WTC11 (cell line): ENCODE measurements at regions not wholly inside any gene's neighbourhood (a gene's known extent, or its start where the extent isn't known, plus 50 kb on each side); places are given as distances from the start of the nearest gene placed in this dataset.

ENCODE experiments used
- ATAC-seq: fragments of 200-7000 bp; cut with Tn5 transposase; 2 replicates; pipeline ENCODE4 v1.10.0; 2021; ENCODE audit warnings: mild to moderate bottlenecking, moderate library complexity
- CTCF ChIA-PET: fragments of 300-600 bp; sonication (Branson Sonifier 250); formaldehyde crosslinking; loops from one replicate; lab custom pipeline; 2021; ENCODE audit warnings: antibody characterized with exemption; lab: Charles Lee
- POLR2A ChIA-PET: fragments of 350-600 bp; sonication (Branson Sonifier 250); formaldehyde crosslinking; loops from one replicate; lab custom pipeline; 2021; ENCODE audit warnings: antibody characterized with exemption; lab: Charles Lee
- DNase-seq: peaks from one replicate; pipeline ENCODE4 v3.0.0; 2021; ENCODE audit warnings: low spot score
- H3K27ac Mint-ChIP-seq: 2 replicates; pipeline ENCODE4 v1.8.0; 2021; ENCODE audit warnings: mixed read lengths
- H3K27me3 Mint-ChIP-seq: 2 replicates; pipeline ENCODE4 v1.8.0; 2021; ENCODE audit warnings: low read depth, mild to moderate bottlenecking, moderate library complexity, mixed read lengths
- H3K36me3 Mint-ChIP-seq: 2 replicates; pipeline ENCODE4 v1.8.0; 2021; ENCODE audit warnings: mixed read lengths
- H3K4me1 Mint-ChIP-seq: 2 replicates; pipeline ENCODE4 v1.8.0; 2022; ENCODE audit warnings: mixed read lengths
- H3K4me3 Mint-ChIP-seq: 2 replicates; pipeline ENCODE4 v1.8.0; 2021; ENCODE audit warnings: mild to moderate bottlenecking, moderate library complexity, mixed read lengths
- H3K9me3 Mint-ChIP-seq: 2 replicates; pipeline ENCODE4 v1.8.0; 2021; ENCODE audit warnings: mixed read lengths
- CREM ChIP-seq: sonication (generic); formaldehyde crosslinking; IDR thresholded peaks from 2 replicates; pipeline ENCODE4 v1.8.1; 2022; ENCODE audit warnings: mild to moderate bottlenecking, missing genetic modification reagents, moderate library complexity
- EMX1 ChIP-seq: fragments of 250-450 bp; sonication (Bioruptor Pico); IDR thresholded peaks from 2 replicates; pipeline ENCODE4 v1.8.0; 2021; ENCODE audit warnings: mild to moderate bottlenecking
- ETV6 ChIP-seq: sonication (generic); formaldehyde crosslinking; IDR thresholded peaks from 2 replicates; pipeline ENCODE4 v1.8.1; 2022; ENCODE audit warnings: mild to moderate bottlenecking, missing genetic modification reagents
- IRF2 ChIP-seq: sonication (generic); formaldehyde crosslinking; IDR thresholded peaks from 2 replicates; pipeline ENCODE4 v1.8.0; 2022; ENCODE audit warnings: low read depth, missing genetic modification reagents, borderline replicate concordance
- OVOL2 ChIP-seq: fragments of 250-450 bp; sonication (Bioruptor Pico); IDR thresholded peaks from 2 replicates; pipeline ENCODE4 v1.9.0; 2021; ENCODE audit warnings: mild to moderate bottlenecking, borderline replicate concordance
- PRRX2 ChIP-seq: fragments of 250-450 bp; sonication (Bioruptor Pico); IDR thresholded peaks from 2 replicates; pipeline ENCODE4 v1.8.0; 2021; ENCODE audit warnings: mild to moderate bottlenecking
- RELA ChIP-seq: sonication (generic); formaldehyde crosslinking; IDR thresholded peaks from 2 replicates; pipeline ENCODE4 v1.8.1; 2022; ENCODE audit warnings: missing genetic modification reagents, mild to moderate bottlenecking, borderline replicate concordance
- RORB ChIP-seq: fragments of 250-450 bp; sonication (Bioruptor Pico); IDR thresholded peaks from 2 replicates; pipeline ENCODE4 v1.9.0; 2021; ENCODE audit warnings: mild to moderate bottlenecking
- SMAD3 ChIP-seq: sonication (generic); formaldehyde crosslinking; IDR thresholded peaks from 2 replicates; pipeline ENCODE4 v1.8.0; 2022; ENCODE audit warnings: missing genetic modification reagents, mild to moderate bottlenecking, borderline replicate concordance
- SMAD4 ChIP-seq: sonication (generic); formaldehyde crosslinking; IDR thresholded peaks from 2 replicates; pipeline ENCODE4 v1.8.0; 2022; ENCODE audit warnings: mild to moderate bottlenecking, missing genetic modification reagents
- SOX15 ChIP-seq: fragments of 250-450 bp; sonication (Bioruptor Pico); IDR thresholded peaks from 2 replicates; pipeline ENCODE4 v1.9.0; 2021; ENCODE audit warnings: mild to moderate bottlenecking
- SP1 ChIP-seq: sonication (generic); formaldehyde crosslinking; conservative IDR thresholded peaks from 2 replicates; pipeline ENCODE4 v1.8.1; 2022; ENCODE audit warnings: missing genetic modification reagents
- TEAD4 ChIP-seq: sonication (generic); formaldehyde crosslinking; IDR thresholded peaks from 2 replicates; pipeline ENCODE4 v1.8.0; 2022; ENCODE audit warnings: mild to moderate bottlenecking, missing genetic modification reagents
- ZNF263 ChIP-seq: sonication (generic); formaldehyde crosslinking; IDR thresholded peaks from 2 replicates; pipeline ENCODE4 v1.8.1; 2022; ENCODE audit warnings: low read depth, mild to moderate bottlenecking, moderate library complexity, missing genetic modification reagents
- ZNF671 ChIP-seq: fragments of 250-450 bp; sonication (Bioruptor Pico); IDR thresholded peaks from 2 replicates; pipeline ENCODE4 v1.8.0; 2021; ENCODE audit warnings: mild to moderate bottlenecking
- TF ChIP-seq, protein P1 (sequence below): sonication (generic); formaldehyde crosslinking; IDR thresholded peaks from 2 replicates; pipeline ENCODE4 v1.8.0; 2022; ENCODE audit warnings: mild to moderate bottlenecking, missing genetic modification reagents
- TF ChIP-seq, protein P2 (sequence below): sonication (generic); formaldehyde crosslinking; IDR thresholded peaks from 2 replicates; pipeline ENCODE4 v1.8.1; 2022; ENCODE audit warnings: mild to moderate bottlenecking, moderate library complexity, missing genetic modification reagents
- TF ChIP-seq, protein P3 (sequence below): sonication (generic); formaldehyde crosslinking; IDR thresholded peaks from 2 replicates; pipeline ENCODE4 v1.8.0; 2022; ENCODE audit warnings: mild to moderate bottlenecking, missing genetic modification reagents
- TF ChIP-seq, protein P4 (sequence below): fragments of 250-450 bp; sonication (Bioruptor Pico); IDR thresholded peaks from 2 replicates; pipeline ENCODE4 v1.9.0; 2021; ENCODE audit warnings: mild to moderate bottlenecking
- TF ChIP-seq, protein P5 (sequence below): sonication (generic); formaldehyde crosslinking; IDR thresholded peaks from 2 replicates; pipeline ENCODE4 v1.8.1; 2023; ENCODE audit warnings: mild to moderate bottlenecking, missing genetic modification reagents, moderate library complexity
- TF ChIP-seq, protein P6 (sequence below): fragments of 250-450 bp; sonication (Bioruptor Pico); conservative IDR thresholded peaks from 2 replicates; pipeline ENCODE4 v1.9.0; 2021; ENCODE audit warnings: mild to moderate bottlenecking
- TF ChIP-seq, protein P7 (sequence below): sonication (generic); formaldehyde crosslinking; IDR thresholded peaks from 2 replicates; pipeline ENCODE4 v1.8.0; 2023; ENCODE audit warnings: missing genetic modification reagents
- TF ChIP-seq, protein P8 (sequence below): fragments of 200-600 bp; IDR thresholded peaks from 2 replicates; pipeline ENCODE4 v1.8.0; 2022; ENCODE audit warnings: antibody characterized with exemption
- TF ChIP-seq, protein P9 (sequence below): fragments of 250-450 bp; sonication (Bioruptor Pico); IDR thresholded peaks from 2 replicates; pipeline ENCODE4 v1.8.0; 2021; ENCODE audit warnings: mild to moderate bottlenecking

DNA sequence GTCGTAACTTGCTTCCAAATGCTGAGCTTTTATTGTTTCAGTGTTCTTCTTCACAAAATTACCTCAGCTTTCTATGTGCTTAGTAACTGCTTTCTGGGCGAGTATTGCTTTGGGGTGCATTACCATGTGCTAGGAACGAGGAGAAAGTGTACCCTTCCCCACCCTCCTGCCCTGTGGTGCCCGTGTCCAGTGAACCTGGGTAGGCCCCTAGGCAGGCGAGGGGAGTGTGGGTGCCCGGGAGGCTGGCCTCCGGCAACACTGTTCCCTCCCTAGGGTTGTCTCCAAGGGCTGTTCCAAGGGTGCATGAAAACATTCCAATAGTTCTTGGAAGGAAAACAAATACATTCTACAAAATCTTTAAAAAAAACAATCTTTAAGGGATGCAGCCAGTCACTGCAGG is 216.5 kb upstream of the SOX1 start:
- TF ChIP-seq, protein P1, sequence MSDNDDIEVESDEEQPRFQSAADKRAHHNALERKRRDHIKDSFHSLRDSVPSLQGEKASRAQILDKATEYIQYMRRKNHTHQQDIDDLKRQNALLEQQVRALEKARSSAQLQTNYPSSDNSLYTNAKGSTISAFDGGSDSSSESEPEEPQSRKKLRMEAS (CRISPR knock-in tag), result no peak
- no peak for TF ChIP-seq OVOL2 (CRISPR knock-in tag)
- TF ChIP-seq TEAD4, result no peak
- no peak for TF ChIP-seq SP1 (CRISPR knock-in tag)
- TF ChIP-seq, protein P2, sequence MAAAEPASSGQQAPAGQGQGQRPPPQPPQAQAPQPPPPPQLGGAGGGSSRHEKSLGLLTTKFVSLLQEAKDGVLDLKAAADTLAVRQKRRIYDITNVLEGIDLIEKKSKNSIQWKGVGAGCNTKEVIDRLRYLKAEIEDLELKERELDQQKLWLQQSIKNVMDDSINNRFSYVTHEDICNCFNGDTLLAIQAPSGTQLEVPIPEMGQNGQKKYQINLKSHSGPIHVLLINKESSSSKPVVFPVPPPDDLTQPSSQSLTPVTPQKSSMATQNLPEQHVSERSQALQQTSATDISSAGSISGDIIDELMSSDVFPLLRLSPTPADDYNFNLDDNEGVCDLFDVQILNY, result no peak
- no peak for TF ChIP-seq SMAD3 (CRISPR knock-in tag)
- TF ChIP-seq, protein P3, sequence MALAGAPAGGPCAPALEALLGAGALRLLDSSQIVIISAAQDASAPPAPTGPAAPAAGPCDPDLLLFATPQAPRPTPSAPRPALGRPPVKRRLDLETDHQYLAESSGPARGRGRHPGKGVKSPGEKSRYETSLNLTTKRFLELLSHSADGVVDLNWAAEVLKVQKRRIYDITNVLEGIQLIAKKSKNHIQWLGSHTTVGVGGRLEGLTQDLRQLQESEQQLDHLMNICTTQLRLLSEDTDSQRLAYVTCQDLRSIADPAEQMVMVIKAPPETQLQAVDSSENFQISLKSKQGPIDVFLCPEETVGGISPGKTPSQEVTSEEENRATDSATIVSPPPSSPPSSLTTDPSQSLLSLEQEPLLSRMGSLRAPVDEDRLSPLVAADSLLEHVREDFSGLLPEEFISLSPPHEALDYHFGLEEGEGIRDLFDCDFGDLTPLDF (CRISPR knock-in tag), result no peak
- TF ChIP-seq, protein P4, sequence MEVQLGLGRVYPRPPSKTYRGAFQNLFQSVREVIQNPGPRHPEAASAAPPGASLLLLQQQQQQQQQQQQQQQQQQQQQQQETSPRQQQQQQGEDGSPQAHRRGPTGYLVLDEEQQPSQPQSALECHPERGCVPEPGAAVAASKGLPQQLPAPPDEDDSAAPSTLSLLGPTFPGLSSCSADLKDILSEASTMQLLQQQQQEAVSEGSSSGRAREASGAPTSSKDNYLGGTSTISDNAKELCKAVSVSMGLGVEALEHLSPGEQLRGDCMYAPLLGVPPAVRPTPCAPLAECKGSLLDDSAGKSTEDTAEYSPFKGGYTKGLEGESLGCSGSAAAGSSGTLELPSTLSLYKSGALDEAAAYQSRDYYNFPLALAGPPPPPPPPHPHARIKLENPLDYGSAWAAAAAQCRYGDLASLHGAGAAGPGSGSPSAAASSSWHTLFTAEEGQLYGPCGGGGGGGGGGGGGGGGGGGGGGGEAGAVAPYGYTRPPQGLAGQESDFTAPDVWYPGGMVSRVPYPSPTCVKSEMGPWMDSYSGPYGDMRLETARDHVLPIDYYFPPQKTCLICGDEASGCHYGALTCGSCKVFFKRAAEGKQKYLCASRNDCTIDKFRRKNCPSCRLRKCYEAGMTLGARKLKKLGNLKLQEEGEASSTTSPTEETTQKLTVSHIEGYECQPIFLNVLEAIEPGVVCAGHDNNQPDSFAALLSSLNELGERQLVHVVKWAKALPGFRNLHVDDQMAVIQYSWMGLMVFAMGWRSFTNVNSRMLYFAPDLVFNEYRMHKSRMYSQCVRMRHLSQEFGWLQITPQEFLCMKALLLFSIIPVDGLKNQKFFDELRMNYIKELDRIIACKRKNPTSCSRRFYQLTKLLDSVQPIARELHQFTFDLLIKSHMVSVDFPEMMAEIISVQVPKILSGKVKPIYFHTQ (CRISPR knock-in tag), result no peak
- no peak for TF ChIP-seq EMX1
- TF ChIP-seq, protein P5, sequence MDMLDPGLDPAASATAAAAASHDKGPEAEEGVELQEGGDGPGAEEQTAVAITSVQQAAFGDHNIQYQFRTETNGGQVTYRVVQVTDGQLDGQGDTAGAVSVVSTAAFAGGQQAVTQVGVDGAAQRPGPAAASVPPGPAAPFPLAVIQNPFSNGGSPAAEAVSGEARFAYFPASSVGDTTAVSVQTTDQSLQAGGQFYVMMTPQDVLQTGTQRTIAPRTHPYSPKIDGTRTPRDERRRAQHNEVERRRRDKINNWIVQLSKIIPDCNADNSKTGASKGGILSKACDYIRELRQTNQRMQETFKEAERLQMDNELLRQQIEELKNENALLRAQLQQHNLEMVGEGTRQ (CRISPR knock-in tag), result no peak
- TF ChIP-seq ZNF263 (CRISPR knock-in tag), result no peak
- Mint-ChIP-seq H3K9me3 (peaks cover 13% of the 10 kb centered on the region), H3K27me3 (no peaks in the 10 kb centered on the region), H3K4me1 (peaks cover 68% of the 10 kb centered on the region), H3K36me3 (peaks cover 10% of the 10 kb centered on the region), H3K4me3 (no peak overlapping the region), H3K27ac (no peak overlapping the region)
- no peak for ATAC-seq
- ChIA-PET POLR2A (no interaction called here), CTCF (no interaction called here)
- DNase-seq, result no peak

DNA sequence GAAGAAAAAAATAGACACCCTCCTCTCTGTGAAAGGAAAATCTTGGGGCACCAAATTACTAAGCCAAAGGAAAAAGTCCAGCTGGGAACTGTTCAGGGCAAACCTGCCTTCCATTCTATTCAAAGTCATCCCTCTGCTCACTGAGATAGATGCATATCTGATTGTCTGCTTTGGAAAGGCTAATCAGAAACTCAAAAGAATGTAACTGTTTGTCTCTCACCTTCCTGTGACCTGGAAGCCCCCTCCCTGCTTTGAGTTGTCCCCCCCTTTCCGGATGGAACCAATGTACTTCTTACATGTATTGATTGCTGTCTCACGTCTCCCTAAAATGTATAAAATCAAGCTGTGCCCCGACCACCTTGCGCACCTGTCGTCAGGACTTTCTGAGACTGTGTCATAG is 216.0 kb upstream of the SOX1 start:
- H3K4me1 Mint-ChIP-seq, result peaks cover 63% of the 10 kb centered on the region
- no peaks in the 10 kb centered on the region for H3K27me3 Mint-ChIP-seq
- no peak overlapping the region for H3K4me3 Mint-ChIP-seq
- ATAC-seq (no peak), DNase-seq (no peak)
- ChIA-PET POLR2A (no interaction called here), CTCF (no interaction called here)
- peaks cover 10% of the 10 kb centered on the region for H3K36me3 Mint-ChIP-seq
- H3K27ac Mint-ChIP-seq, result no peak overlapping the region
- peaks cover 13% of the 10 kb centered on the region for H3K9me3 Mint-ChIP-seq
- TF ChIP-seq, protein P6, sequence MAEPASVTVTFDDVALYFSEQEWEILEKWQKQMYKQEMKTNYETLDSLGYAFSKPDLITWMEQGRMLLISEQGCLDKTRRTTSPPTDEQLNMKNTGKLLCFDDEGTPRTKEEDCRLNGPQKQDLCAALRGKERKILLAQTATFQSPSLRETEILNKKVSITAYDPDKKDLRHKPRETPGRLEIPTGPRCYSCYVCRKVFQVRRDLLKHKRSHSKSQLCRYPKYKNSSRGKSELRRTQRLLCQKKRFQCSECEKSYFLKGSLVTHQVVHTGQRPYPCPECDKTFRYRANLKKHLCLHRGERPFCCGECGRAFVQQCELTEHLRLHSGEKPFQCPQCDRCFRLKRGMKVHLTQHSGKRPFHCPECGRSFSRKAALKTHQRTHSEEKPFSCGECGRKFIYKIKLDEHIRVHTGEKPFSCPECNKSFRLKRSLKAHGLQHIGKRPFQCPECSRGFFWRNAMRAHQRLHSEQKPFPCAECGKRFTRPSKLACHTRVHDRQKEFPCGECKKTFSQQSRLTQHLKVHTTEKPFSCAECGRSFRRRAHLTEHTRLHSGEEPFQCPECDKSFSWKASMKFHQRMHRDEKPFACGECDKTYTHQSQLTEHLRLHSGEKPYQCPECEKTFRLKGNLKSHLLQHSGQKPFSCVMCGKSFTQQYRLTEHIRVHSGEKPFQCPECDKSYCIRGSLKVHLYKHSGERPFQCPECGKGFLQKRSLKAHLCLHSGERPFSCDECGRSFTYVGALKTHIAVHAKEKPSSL, result no peak
- TF ChIP-seq, protein P7, sequence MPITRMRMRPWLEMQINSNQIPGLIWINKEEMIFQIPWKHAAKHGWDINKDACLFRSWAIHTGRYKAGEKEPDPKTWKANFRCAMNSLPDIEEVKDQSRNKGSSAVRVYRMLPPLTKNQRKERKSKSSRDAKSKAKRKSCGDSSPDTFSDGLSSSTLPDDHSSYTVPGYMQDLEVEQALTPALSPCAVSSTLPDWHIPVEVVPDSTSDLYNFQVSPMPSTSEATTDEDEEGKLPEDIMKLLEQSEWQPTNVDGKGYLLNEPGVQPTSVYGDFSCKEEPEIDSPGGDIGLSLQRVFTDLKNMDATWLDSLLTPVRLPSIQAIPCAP, result no peak
- TF ChIP-seq SOX15 (CRISPR knock-in tag) (no peak), SMAD4 (CRISPR knock-in tag) (no peak), RELA (CRISPR knock-in tag) (no peak), IRF2 (CRISPR knock-in tag) (no peak), PRRX2 (CRISPR knock-in tag) (no peak), ETV6 (no peak), RORB (CRISPR knock-in tag) (no peak), TEAD4 (no peak), ZNF671 (CRISPR knock-in tag) (no peak), CREM (no peak)
- TF ChIP-seq, protein P3 (CRISPR knock-in tag), result no peak
- TF ChIP-seq, protein P8, sequence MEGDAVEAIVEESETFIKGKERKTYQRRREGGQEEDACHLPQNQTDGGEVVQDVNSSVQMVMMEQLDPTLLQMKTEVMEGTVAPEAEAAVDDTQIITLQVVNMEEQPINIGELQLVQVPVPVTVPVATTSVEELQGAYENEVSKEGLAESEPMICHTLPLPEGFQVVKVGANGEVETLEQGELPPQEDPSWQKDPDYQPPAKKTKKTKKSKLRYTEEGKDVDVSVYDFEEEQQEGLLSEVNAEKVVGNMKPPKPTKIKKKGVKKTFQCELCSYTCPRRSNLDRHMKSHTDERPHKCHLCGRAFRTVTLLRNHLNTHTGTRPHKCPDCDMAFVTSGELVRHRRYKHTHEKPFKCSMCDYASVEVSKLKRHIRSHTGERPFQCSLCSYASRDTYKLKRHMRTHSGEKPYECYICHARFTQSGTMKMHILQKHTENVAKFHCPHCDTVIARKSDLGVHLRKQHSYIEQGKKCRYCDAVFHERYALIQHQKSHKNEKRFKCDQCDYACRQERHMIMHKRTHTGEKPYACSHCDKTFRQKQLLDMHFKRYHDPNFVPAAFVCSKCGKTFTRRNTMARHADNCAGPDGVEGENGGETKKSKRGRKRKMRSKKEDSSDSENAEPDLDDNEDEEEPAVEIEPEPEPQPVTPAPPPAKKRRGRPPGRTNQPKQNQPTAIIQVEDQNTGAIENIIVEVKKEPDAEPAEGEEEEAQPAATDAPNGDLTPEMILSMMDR, result no peak
- TF ChIP-seq, protein P9, sequence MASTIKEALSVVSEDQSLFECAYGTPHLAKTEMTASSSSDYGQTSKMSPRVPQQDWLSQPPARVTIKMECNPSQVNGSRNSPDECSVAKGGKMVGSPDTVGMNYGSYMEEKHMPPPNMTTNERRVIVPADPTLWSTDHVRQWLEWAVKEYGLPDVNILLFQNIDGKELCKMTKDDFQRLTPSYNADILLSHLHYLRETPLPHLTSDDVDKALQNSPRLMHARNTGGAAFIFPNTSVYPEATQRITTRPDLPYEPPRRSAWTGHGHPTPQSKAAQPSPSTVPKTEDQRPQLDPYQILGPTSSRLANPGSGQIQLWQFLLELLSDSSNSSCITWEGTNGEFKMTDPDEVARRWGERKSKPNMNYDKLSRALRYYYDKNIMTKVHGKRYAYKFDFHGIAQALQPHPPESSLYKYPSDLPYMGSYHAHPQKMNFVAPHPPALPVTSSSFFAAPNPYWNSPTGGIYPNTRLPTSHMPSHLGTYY (CRISPR knock-in tag), result no peak
